CD4-positive, alpha-beta T cell treated with Interleukin-4 for 4 hours (primary cell): ENCODE measurements at regions not wholly inside any gene's neighbourhood (a gene's known extent, or its start where the extent isn't known, plus 50 kb on each side); places are given as distances from the start of the nearest gene placed in this dataset.
"Not testable (repeated sequence)": the region's sequence is repeated elsewhere in the genome, so short reads cannot be mapped to it uniquely, and the experiment has no call there.

Source experiments
- DNase-seq: peaks from one replicate; pipeline ENCODE4 v3.0.0-alpha.2; 2020

DNA sequence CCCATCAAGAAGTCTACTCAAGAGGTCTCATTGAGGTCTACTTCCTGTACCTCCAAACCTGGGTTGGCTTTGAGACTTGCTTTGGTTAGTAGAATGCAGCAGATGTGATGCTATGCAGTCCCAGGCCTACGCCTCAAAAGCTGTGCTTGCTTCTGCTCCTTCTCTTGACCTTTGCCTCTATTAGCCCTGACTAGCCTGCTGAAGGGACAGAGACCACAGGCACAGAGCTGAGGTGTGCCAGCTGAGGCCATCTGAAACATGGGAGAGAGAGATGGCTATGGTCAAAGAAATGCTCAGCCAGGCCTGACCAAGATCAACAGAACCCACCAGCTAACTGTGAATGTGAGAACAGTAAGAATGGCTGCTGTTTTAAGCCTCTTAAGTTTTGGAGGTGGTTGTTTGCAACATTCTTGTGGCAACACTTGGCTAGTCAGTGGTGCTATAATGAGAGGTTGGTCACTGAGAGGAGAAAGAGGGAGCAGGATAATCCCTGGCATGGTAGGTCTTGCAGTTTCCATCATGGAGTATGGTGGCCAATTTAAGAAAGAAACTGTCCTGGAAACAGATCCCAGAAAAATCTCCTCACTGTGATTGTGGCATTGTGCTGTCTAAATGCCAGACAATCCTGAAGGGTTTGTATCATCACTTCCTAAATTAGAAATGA, 176.1 kb upstream of the PHYHIPL start:
- DNase-seq, result no peak

DNA sequence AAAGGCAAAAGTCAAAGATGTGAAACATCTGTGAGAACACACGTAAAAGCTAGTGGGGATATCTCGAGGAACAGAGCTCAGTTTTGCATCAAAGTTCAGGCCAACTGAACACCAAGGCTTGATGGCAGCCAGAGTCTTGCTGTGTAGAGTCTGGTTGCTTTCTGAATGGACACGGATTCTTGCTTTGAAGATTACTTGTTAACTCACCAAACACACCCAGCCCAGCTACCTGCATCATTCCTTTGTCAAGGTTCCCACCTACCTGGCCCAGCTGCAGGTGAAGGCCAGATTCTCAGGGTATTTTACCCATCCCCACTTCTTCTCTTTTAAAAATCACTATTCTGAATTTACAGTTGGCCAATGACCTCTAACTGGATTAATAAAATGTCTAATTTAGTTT, 174.4 kb upstream of the PHYHIPL start:
- DNase-seq, result no peak

DNA sequence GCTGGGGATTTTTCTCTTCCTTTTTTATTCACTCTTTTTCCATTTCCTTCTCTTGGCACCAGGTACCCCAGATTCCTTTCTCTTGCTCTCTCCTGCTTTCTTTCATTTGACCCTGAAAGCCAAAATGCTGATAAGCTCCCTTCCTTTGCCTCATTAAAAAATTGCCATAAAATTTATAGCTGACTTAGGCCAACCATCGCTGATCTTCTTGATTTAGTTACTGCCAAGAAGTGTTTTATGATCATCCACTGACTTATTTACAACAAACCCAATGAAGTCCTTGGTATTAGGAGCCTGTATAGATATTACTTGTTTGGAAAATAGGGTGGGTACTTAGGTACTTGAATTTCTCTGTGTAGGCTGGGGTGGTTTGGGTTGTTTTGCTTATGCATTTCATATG, 173.2 kb upstream of the PHYHIPL start:
- no peak for DNase-seq

DNA sequence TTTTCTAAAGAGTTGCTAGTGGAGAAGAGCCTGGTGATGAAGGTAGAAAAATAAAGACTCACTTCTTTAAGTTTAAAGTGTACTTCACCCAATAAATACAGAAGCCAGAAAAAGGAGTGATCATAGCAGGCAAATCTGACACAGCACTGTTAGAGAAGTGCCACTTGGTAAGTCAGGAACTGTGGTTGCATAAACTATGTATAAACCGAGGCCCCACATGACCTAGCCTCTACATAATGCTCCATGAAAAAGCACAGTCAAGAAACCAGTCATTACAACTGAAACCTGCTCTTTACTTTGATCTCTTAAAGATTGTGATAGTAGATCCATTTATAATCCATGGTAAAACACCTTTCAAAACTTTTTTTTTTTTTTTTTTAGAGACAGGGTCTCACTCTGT, 172.1 kb upstream of the PHYHIPL start:
- no peak for DNase-seq

DNA sequence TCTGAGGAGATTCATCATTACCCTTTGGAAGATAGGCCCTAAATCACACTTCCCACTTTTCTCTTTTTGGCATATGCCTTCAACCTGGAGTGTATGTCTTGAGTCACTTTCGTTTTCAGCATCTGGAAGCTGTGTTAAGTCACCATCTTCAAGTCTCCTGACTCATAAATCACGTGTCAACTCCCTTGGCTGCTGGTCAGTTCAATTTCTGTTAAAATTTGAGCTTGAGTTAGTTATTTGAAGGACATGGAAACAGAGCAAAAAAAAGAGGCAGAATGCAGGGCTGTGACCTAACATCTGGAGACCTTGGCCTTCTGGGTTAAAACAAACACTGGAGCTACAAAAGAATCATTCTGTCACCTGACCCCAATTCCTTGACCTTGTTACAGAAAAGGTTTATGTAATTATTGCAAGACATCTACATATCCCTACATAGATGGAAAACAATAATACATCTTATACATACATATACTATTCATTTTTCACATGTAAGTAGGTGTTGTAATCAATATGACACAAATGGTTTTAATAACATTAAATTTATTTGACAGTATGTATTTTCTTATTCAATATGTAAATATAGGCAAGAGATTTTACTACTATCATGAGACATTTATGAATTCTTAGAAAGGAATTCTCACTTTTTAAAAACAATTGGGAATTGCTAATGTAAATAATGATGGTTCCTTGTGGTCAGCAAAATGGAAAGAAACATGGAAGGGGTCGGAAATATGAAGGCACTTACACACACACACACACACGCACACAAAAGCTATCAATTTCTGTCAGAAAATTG, 169.7 kb upstream of the PHYHIPL start:
- no peak for DNase-seq

DNA sequence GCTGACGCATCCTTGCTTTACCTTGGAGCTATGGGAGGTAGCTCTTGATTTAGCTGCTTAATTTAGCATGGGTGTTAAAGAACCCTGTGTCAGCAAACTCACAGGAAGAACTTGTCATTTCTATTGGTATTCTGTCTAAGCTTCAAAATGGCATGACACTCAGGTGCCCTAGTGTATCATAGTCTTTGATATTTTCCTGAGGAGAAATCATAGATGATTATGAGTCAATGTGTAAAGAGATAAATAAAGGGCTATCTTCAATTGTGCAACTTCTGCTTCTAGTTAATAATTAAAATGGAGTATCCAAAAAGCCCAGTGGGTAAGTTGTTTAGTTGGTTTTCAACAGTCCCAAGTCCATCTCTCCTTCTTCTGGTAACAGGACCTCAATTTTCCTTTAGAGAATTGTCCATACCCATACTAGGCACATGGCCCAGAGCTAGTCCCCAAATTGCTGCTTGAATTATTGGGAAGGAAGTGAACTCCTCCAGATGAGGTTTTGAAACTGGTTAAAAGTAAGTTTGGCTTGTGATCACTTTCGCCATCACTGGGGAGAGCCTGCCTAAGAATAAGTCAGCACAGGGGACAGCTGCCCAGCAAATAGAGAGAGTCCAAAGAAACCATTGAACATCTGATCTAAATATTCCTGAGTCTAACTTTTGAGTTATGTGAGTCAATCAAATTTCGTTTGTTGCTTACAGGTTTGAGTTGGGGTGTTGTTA, 169.0 kb upstream of the PHYHIPL start:
- DNase-seq, result no peak

DNA sequence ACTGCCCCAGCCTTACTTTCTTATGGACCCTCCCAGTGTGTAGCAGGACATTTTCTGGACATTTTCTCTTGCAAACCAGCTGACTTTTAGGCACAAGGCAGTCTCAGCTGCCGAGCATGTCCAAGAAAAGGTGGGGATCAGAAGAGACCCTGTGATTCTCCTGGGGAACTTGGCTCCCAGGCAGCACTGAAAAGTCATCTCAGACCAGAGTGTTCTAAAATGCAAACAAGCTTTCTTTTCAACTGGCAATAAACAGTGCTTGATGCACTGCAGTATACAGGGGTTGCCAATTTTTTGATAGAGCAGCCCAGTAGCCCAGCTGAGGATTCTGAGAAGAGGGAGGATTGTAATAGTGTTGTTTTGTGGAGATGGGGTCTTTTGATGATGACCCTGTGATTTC, 168.0 kb upstream of the PHYHIPL start:
- no peak for DNase-seq

DNA sequence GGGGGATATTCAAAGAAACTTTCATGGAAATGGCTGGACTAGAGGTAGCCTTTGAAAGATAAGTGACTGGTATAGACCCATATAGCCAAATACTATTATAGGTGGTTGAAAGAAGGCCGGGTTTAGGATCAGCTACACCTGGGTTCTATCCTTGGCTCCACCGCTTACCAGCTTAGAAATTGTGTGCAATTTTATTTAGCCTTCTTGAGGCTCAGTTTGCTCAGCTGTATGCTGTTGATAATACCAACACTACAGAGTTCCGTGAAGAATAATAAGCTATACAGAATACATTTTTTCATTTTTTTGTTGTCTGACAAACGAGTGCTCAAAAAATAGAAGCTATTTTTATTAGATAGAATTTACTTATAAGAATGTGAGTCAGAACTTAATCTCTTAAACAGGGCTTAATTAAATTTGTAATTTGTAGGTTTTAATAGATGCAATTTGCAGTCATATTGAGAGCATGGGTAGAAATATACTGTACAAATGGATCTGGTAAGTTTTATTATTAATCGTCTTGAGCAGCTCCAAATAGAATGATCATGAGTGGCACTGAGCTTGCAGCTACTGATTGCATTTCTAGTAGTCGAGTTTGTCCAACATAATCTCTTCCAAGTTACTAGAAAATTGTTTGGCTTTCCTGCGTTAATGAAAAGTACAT, 164.3 kb upstream of the PHYHIPL start:
- DNase-seq, result no peak

DNA sequence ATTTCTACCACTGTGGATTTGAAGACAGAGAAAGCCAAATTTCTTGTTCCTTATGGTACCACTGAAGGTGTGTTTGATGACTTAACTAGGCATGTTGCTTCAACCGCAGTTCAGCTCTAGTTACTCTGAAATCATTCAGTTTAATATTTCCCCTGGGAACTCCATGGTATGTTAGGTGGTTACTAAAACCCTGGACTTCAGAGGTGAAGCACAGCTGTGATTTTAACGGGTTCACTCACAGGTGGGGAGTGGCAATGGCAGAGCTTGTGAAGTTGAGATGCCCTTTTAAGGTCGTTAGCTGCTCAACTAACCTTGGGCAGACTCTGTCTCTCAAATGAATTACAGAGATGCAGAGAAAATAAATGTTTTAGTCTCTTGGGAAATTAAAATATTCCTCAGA, 163.6 kb upstream of the PHYHIPL start:
- DNase-seq, result no peak

DNA sequence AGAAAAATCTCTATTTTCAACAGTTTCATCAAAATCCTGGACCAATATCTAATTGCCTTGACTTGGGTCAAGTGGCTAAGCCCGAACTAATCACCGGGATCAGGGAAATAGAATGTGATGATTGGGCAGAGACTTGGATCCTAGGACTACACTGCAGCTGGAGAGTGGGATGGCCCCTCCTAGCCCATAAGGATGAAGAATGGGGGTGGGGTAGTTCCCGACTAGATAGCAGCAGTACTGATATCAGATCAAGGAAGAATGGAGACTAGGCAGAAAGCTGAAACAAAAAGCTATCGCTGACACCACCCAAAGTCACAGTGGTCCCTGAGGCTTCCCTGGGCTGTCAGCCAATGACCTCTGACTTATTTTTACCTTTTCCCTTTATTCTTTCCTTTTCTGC, 160.4 kb upstream of the PHYHIPL start:
- no peak for DNase-seq

DNA sequence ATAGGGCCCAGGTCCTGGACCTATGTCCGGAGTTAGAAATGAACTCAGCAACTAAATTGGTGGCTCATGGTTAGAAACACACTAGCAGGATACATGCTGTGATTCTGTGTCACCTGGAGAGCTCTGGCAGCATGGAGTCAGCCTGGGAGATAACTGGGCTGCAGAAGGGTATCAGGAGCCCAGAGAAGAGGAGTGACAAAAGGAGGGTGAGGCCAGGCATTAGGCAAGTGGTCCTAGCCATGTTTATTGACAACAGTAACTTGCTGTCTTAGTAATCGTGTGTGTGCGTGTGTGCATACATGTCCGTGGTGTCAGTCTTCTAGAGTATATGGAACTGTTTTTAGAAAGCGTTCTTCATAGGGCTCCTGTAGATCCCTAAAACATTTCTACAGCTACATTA, 157.5 kb upstream of the PHYHIPL start:
- DNase-seq, result no peak

DNA sequence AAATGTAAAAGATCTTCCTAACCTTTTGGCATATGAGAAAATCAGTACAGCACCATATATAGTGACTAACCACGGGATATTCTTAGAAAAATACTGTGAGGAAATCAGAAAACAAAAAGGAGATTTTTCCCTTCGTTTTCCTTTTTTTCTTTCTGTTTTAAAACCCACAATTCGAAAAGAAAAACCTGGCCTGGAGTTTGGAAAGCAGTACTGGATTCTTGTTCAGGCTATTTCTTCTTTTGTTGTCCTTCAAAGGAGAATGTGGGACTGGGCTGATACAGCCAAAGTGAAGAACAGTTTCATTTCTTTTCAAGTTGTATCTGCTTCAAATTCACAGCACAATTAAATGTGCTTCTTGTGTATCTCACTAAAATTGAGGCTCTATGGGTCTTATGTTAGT, 156.8 kb upstream of the PHYHIPL start:
- no peak for DNase-seq

DNA sequence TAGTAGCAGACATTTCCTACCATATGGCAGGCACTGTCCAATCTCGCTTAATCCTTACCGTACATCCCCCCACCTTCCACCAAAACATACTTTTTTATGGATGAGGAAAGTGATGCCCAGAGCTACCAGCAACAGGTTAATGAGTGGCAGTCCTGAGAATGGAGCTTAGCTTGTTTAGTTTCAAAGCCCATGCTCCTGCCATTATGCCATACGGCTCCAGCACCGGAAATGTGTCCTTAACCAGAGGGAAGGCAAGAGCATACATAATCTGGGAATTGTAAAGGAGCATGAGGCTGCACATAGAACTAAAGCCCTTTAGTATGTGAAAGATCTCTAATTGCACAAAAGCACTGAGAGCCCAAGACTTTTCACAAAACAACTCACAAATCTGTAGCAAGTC, 155.9 kb upstream of the PHYHIPL start:
- no peak for DNase-seq

DNA sequence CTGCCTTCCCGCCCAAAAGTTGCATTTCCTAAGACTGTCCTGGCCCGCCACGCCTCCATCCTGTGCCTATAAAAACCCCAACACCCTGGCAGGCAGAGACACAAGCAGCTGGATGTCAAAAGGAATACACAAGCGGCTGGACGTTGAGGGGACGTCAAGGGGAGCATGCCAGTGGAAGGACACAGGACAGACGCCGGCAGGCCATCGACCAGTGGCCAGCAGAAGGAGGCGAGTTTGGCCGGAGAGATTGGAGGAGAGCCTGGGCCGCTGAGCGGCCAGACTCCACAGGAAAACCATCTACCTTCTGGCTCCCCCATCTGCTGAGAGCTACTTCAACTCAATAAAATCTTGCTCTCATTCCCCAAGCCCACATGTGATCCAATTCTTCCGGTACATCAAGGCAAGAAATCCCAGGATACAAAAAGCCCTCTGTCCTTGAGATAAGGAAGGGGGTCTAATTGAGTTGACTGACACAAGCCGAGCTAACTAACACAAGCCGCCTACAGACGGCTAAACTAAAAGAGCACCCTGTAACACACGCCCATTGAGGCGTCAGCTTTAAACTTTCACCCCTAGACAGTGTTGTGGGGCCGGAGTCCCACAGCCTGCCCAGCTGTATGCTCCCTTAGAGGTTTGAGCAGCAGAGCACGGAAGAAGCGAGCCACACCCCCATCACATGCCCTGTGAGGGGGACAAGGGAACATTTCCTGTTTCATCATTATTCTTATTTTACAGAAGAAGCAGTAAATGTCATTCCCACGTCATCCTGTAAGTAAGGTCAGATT, 150.3 kb upstream of the PHYHIPL start:
- no peak for DNase-seq

DNA sequence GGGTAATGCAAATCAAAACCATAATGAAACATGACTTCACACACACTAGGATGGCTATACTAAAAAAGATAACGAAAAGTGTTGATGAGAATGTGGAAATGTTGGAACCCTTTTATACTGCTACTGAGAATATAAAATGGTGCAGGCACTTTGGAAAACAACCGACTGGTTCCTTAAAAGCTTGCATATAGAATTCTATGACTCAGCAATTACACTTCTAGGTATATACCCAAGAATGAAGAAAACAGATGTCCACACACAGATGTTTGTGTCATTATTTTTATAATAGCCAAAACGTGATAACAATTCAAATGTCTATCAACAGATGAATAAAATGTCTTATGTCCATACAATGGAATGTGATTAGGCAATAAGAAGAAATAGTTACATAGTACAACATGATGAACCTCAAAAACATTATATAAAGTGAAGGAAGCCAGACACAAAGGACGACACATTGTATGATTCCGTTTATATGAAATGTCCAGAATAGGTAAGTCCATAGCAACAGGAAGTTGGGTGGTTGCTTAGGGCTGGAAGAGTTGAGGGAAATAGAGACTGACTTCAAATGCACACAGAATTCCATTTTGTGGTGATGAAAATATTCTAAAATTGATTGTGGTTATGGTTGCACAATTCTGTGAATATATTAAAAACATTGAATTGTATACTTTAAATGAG, 148.3 kb upstream of the PHYHIPL start:
- DNase-seq, result no peak

DNA sequence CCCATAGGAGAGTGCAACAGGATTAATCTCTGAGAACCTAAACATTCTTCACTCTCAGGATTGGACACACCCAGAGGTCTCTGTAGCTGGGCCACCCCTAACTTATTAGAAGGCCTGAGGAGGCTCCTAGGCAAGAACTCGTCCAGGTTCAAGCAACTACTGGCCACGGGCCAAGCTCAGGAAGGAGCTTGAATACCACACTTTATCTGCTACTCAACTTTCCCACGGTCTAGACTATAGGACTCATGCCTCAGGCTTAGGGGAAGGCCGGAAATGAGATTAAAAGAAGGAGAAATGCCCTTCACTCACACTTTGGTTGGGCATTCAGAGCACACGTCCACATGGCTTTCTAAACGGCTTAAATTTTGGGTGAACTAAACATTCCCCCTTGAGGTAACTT, 142.8 kb upstream of the PHYHIPL start:
- no peak for DNase-seq

DNA sequence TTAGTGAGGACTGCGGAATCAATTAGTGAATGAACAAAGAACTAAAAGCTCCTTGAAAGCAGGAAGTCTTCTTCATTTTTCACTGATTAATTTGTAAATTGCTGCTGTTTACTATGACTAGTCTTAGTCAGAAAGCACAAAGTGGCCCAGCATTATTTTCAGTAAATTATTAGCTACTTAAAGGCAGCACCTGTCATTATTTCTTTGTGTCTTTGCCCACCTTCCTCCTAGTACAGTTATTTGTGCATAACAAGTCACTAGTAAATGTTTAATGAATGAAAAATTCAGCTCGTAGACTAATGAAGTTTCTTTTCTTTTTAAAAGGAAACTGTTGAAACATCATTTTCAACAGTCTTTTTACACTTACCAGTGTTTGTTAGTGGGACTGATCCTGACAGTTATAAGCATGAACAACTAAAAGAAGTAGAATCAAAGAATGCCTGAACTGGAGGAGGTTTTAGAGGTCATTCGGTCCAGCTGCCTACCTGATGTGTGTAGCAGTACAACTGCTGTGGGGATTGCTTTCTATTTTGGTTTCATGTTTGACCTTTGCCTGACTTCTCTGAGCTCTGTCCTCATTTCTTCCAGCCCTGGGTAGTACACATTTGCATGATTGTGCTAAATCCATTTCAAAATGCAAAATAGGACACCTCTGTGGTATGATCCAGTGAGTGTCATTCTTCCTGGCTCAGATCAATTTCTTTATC, 140.0 kb upstream of the PHYHIPL start:
- no peak for DNase-seq

DNA sequence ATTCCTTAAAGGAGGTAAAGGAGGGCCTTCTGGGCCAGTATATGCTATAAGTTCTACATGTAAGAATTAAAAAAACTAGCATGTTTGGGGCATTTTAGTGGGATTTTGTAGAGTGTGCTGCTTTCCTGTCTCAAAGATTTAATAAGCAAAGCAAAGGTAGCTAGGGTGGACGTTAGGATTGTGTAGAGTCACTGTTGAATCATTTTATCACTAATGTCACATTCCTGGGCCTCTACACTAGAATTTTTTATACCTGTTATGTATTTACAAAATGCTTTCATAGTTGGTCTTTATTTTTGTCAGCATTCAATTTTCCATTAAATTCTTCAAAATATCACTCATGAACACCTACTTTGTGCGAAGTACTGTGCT, 139.4 kb upstream of the PHYHIPL start:
- DNase-seq, result no peak

DNA sequence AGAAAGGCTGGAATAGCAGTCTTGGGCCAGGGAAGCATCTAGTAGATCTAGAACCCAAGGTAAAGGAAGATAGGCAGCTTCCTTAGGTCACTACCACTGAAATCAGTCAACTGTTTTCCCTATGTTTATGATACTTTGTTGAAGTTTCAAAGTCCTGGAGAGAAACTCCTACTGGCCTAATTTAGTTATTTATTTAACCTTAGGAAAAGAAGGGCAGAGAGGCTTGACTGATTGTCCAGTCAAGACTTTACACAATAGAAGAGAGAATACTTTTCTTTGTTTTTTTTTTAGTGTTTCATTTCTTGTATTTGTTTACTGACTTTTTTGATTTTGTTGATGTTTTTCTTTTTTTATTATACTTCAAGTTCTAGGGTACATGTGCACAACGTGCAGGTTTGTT, 138.9 kb upstream of the PHYHIPL start:
- no peak for DNase-seq

DNA sequence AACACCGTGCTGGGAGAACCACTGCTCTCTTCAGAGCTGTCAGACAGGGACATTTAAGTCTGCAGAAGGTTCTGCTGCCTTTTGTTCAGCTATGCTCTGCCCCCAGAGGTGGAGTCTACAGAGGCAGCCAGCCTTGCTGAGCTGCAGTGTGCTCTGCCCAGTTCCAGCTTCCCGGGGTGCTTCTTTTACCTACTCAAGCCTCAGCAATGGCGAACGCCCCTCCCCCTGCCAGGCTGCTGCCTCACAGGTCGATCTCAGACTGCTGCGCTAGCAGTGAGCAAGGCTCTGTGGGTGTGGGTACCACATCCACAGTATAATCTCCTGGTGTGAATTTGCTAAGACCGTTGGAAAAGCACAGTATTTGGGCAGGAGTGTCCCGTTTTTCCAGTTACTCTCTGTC, 133.1 kb upstream of the PHYHIPL start:
- DNase-seq, result not testable (repeated sequence)

DNA sequence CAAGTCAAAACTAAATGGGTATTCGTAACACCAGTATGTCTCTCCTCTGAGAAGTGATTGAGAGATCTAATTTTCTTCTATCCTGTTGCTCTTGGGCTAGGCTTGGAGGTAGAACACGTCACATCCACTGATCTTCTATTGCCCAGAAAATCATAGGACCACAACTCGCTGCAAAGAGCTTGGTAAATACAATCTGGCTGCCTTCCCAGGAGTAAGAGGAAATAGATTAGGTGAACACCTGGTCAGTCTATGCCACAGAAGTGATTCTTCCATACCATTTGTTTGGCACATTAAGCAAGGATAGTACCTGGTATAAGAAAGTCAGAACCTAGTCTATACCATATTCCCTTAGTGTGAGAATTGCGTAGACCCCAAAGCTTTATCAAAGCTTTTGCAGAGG, 129.3 kb upstream of the PHYHIPL start:
- no peak for DNase-seq
